Epithelial cell of prostate (primary cell): ENCODE measurements at regions not wholly inside any gene's neighbourhood (a gene's known extent, or its start where the extent isn't known, plus 50 kb on each side); places are given as distances from the start of the nearest gene placed in this dataset.
"Not testable (repeated sequence)": the region's sequence is repeated elsewhere in the genome, so short reads cannot be mapped to it uniquely, and the experiment has no call there.

Experiments
- DNase-seq: peaks from one replicate; pipeline ENCODE4 v3.0.0-alpha.2; 2011; ENCODE audit warnings: low read depth, low spot score
- H3K27ac ChIP-seq: fragments of 450-650 bp; 2 replicates; pipeline ENCODE4 v1.5.1; 2017; ENCODE audit warnings: mild to moderate bottlenecking

- H3K27ac ChIP-seq, result no peak overlapping the region
- no peak for DNase-seq
Measured at GRCh38 chr12:78331181-78331580, 500.5 kb downstream of the NAV3 start.

- H3K27ac ChIP-seq, result no peak overlapping the region
- DNase-seq, result no peak
Measured at GRCh38 chr12:78331753-78332152, 501.1 kb downstream of the NAV3 start.

GRCh38 chr12:78338054-78338785, 507.5 kb downstream of the NAV3 start:
- no peak overlapping the region for H3K27ac ChIP-seq
- DNase-seq, result no peak

- no peak overlapping the region for H3K27ac ChIP-seq
- DNase-seq, result no peak
Measured at GRCh38 chr12:78340406-78340805, 509.7 kb downstream of the NAV3 start.

GRCh38 chr12:78343657-78344056, 513.0 kb downstream of the NAV3 start:
- no peak overlapping the region for H3K27ac ChIP-seq
- DNase-seq, result no peak

- no peak for DNase-seq
- H3K27ac ChIP-seq, result no peak overlapping the region
Measured at GRCh38 chr12:78359520-78359919, 505.1 kb upstream of the SYT1 start.

GRCh38 chr12:78361683-78362082, 502.9 kb upstream of the SYT1 start:
- DNase-seq, result no peak

DNA sequence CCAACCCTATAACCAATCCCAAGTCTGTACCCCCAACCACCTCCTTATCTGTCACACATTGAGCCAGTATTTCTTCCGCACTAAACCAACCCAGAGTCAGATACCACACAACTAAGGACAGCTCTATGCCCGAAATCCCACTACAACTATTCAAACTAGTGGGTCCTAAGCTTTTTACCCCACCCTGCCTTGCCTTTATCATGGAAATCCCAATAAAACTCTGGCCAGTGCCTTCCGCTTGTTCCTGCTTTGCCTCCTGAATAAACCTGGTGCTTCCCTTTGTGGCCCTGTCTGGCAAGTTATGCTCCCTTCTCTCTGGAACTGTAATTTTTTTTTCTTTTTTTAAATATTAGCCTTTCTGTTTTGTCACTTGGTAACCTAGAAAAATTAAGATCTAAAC, 493.3 kb upstream of the SYT1 start:
- DNase-seq, result no peak
- no peak overlapping the region for H3K27ac ChIP-seq

More at GRCh38 chr12:78361683-78362082, 502.9 kb upstream of the SYT1 start:
- no peak overlapping the region for H3K27ac ChIP-seq

DNA sequence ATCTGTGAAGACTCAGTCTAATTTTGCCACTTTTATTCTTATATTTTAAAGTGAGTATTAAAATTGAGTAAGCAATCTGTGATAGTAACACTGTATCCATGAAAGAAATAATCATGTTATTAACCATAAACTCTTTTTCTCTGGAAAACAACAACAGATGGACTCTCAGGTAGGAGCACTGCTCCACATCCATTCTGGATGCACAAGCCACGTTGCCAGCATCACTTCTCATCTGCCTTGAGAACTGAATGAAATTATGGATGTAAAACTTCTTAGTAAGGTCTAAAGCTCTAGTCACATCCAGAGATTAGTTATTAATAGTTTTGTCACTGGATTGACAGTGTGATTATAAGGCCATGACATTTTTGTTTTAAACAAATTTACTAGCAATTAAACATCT, 489.1 kb upstream of the SYT1 start:
- no peak overlapping the region for H3K27ac ChIP-seq
- DNase-seq, result no peak

DNA sequence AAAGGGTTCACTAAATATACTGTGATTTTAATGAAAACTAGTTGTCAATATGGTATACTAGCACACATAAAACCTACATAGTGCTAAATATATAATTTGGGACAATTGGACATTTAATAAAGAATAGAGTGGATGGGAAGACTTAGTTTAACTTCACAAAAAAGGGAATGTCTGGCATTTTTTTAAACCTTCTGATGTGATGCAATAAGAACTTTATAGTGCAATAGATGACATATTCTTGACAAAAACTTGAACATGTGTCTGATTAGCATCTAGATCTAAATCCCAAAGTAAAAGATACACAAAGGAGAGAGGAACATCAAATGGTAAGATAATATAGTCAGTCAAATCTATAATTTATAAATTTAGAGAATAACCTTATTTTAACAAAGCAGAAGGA, 488.3 kb upstream of the SYT1 start:
- H3K27ac ChIP-seq, result no peak overlapping the region
- DNase-seq, result no peak

DNA sequence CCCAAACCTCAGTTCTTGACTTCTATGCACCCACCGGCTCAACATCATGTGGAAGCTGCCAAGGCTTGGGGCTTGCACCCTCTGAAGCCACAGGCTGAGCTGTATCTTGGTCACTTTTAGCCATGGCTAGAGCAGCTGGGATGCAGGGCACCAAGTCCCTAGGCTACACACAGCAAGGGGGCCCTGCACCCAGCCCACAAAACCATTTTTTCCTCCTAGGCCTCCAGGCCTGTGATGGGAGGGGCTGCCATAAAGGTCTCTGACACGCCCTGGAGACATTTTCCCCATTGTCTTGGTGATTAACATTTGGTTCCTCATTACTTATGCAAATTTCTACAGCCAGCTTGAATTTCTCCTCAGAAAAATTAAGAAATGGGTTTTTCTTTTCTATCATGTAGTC, 485.5 kb upstream of the SYT1 start:
- not testable (repeated sequence) for H3K27ac ChIP-seq, DNase-seq

GRCh38 chr12:78383414-78383813, 481.2 kb upstream of the SYT1 start:
- no peak overlapping the region for H3K27ac ChIP-seq
- DNase-seq, result no peak

- no peak for DNase-seq
- H3K27ac ChIP-seq, result no peak overlapping the region
Measured at GRCh38 chr12:78384541-78384940, 480.0 kb upstream of the SYT1 start.

DNA sequence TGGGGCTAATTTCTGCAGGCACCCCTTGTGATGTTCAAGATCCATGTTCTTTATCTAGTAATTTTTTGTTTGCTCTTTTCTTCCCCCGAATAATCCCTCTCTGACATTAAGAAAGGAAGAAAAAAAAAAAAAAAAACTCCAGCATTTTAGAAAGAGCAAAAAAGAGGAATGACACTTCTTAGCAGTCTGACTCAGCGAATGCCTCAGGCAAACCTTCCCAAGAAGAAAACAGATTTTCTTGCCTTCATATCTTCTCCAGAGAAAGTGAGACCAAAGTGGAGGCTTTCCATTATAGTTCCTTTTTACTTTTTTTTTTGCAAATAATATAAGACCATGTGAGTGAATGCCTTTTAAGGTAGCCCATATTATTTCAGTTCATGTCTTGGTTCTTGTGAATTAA, 479.0 kb upstream of the SYT1 start:
- no peak overlapping the region for H3K27ac ChIP-seq
- no peak for DNase-seq

DNA sequence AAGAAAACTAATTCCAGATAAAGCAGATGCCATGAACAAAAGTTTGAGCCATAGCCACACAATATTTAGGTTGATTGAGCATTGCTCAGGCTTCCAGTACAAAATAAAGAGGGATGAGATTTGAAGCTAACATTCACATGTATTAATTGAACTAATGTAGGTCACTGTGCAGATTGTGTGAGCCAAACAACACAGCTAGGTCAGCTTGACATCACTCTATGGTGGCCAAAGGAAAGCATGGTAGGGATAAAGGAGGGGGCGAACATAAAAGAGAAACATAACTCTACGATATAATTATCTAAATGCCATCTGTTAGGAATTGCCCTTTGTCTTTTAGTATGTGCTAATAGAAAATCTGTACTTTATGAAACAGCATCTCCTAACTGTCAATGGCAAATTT, 477.7 kb upstream of the SYT1 start:
- no peak for DNase-seq

DNA sequence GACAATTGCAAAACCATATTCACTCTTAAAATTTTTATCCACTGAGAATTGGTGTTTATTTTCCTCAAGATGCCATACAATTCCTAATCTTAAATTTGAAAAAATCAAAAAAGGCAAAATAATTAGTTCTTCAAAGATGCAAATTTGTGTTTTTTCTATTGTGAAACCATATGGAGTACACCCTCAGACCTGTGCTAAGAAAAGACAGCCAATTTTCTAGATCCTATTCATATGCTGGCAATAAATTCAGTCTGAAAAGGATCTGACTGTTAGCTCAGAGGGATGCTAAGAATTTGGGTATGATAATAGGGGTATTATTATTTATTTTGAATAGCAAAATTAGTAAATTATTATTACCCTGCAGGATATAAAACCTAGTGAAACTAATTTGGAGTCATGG, 476.9 kb upstream of the SYT1 start:
- no peak for DNase-seq

More for the DNA sequence above, 477.7 kb upstream of the SYT1 start:
- no peak overlapping the region for H3K27ac ChIP-seq

GRCh38 chr12:78388461-78388860, 476.1 kb upstream of the SYT1 start:
- no peak for DNase-seq
- no peak overlapping the region for H3K27ac ChIP-seq

More for the DNA sequence above, 476.9 kb upstream of the SYT1 start:
- H3K27ac ChIP-seq, result no peak overlapping the region

GRCh38 chr12:78390920-78391319, 473.7 kb upstream of the SYT1 start:
- H3K27ac ChIP-seq, result no peak overlapping the region
- DNase-seq, result no peak

DNA sequence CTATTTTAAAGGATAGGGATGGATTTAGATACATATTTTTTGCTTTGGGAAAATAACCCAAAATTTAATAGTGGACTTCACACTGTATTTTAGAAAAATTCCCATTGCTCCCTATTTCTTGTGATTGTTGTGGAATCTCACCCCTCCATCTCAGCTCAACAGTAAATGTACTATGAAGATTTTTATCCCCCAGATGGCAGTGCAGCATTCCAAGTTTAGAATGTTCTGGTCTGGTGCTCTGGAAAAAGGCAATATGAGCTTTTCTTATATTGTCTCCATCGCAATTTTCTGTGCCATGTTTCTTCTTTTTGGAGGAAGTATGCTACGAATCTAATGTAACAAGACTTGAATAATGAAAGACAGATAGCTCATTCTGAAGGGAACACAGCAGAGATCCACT, 471.7 kb upstream of the SYT1 start:
- no peak overlapping the region for H3K27ac ChIP-seq
- DNase-seq, result no peak

GRCh38 chr12:78395961-78396360, 468.6 kb upstream of the SYT1 start:
- no peak overlapping the region for H3K27ac ChIP-seq
- no peak for DNase-seq

DNA sequence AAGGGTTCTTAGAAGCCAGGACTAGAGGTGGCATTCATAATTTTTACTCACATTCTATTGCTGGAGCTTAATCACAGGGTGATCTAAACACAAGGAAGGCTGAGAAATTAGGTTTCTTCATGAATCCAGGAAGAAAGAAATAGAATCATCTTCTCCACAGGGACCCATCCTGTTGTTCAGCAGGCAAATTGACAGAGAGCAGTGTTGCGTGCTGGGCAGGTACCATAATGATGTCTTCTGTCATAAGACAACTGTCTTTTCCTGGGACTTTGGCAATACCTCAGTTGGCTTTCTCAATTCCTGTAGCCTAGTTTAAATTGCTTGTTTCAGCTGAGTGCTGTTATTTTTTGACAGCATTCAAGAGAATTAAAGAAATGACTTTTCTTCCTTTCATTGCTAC, 468.0 kb upstream of the SYT1 start:
- no peak overlapping the region for H3K27ac ChIP-seq
- DNase-seq, result no peak

DNA sequence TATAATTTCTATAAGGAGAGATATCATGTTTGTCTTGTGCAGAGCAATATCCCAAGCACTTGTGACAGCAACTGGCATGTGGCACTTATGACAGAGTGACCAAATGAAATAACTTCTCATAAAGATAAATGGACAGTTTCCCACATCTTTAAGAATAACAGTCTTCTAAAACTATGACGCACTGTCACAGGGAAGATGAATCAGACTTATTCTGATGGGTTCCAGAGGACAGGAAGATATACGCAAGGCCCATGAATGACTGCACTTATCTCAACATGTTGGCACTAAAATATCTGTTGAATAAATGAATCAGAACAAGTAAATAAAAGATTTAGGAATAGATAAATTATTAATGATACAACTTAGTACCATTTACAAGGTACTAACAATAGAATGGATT, 465.8 kb upstream of the SYT1 start:
- H3K27ac ChIP-seq, result no peak overlapping the region
- DNase-seq, result no peak
